Hepatocyte (in vitro differentiated cells): ENCODE measurements at regions not wholly inside any gene's neighbourhood (a gene's known extent, or its start where the extent isn't known, plus 50 kb on each side); places are given as distances from the start of the nearest gene placed in this dataset.

Experiments used
- CTCF ChIP-seq: fragments of 200-600 bp; sonication (generic); IDR thresholded peaks from 2 replicates; pipeline ENCODE4 v1.5.1; 2016; ENCODE audit warnings: antibody characterized with exemption, mild to moderate bottlenecking; ENCODE audit not compliant: poor library complexity
- EZH2phosphoT487 ChIP-seq: fragments of 200-600 bp; sonication (generic); IDR thresholded peaks from one replicate; pipeline ENCODE4 v1.6.1; 2018; ENCODE audit warnings: antibody characterized with exemption, mild to moderate bottlenecking, low read depth, moderate library complexity; ENCODE audit not compliant: unreplicated experiment, severe bottlenecking

- TF ChIP-seq CTCF (no peak), EZH2phosphoT487 (no peak)
These were observed 308.5 kb upstream of the RASGRP1 start for GRCh38 chr15:38873158-38873557.
